Right forelimb (tissue), 1 donor: ENCODE measurements at regions not wholly inside any gene's neighbourhood (a gene's known extent, or its start where the extent isn't known, plus 50 kb on each side); places are given as distances from the start of the nearest gene placed in this dataset.
"Not testable (repeated sequence)": the region's sequence is repeated elsewhere in the genome, so short reads cannot be mapped to it uniquely, and the experiment has no call there.

Experiments used
- DNase-seq: peaks from one replicate; pipeline ENCODE4 v3.0.0-alpha.2; 2018

GRCh38 chr5:164145458-164145857 is 640.0 kb downstream of the MAT2B start:
- DNase-seq, result no peak

GRCh38 chr5:164146223-164146622 is 640.8 kb downstream of the MAT2B start:
- DNase-seq, result no peak

GRCh38 chr5:164148292-164148691 is 642.9 kb downstream of the MAT2B start:
- no peak for DNase-seq

- not testable (repeated sequence) for DNase-seq
Observed at GRCh38 chr5:164152539-164152938, 647.1 kb downstream of the MAT2B start.

GRCh38 chr5:164153469-164154172 is 648.2 kb downstream of the MAT2B start:
- no peak for DNase-seq

- DNase-seq, result no peak
Observed at GRCh38 chr5:164170814-164171213, 665.4 kb downstream of the MAT2B start.

- DNase-seq, result no peak
Observed at GRCh38 chr5:164175083-164175482, 669.7 kb downstream of the MAT2B start.

- no peak for DNase-seq
Observed at GRCh38 chr5:164179406-164179805, 674.0 kb downstream of the MAT2B start.

- no peak for DNase-seq
Observed at GRCh38 chr5:164181604-164182003, 676.2 kb downstream of the MAT2B start.

GRCh38 chr5:164184158-164184557 is 678.7 kb downstream of the MAT2B start:
- no peak for DNase-seq

- no peak for DNase-seq
Observed at GRCh38 chr5:164185000-164185399, 679.6 kb downstream of the MAT2B start.

- DNase-seq, result no peak
Observed at GRCh38 chr5:164186550-164186949, 681.1 kb downstream of the MAT2B start.

- no peak for DNase-seq
Observed at GRCh38 chr5:164187785-164188184, 682.4 kb downstream of the MAT2B start.

- no peak for DNase-seq
Observed at GRCh38 chr5:164188733-164189148, 683.3 kb downstream of the MAT2B start.

GRCh38 chr5:164191240-164191639 is 685.8 kb downstream of the MAT2B start:
- DNase-seq, result no peak

GRCh38 chr5:164202338-164202737 is 696.9 kb downstream of the MAT2B start:
- no peak for DNase-seq

- DNase-seq, result no peak
Observed at GRCh38 chr5:164203581-164204225, 698.3 kb downstream of the MAT2B start.

- no peak for DNase-seq
Observed at GRCh38 chr5:164204338-164204946, 699.0 kb downstream of the MAT2B start.

- no peak for DNase-seq
Observed at GRCh38 chr5:164206196-164206595, 700.8 kb downstream of the MAT2B start.

GRCh38 chr5:164207646-164208045 is 702.2 kb downstream of the MAT2B start:
- DNase-seq, result no peak

GRCh38 chr5:164210491-164210890 is 705.1 kb downstream of the MAT2B start:
- DNase-seq, result no peak

GRCh38 chr5:164214698-164215097 is 709.3 kb downstream of the MAT2B start:
- DNase-seq, result no peak

- DNase-seq, result no peak
Observed at GRCh38 chr5:164217464-164217863, 712.0 kb downstream of the MAT2B start.

- DNase-seq, result no peak
Observed at GRCh38 chr5:164220522-164220921, 715.1 kb downstream of the MAT2B start.
